Chondrocyte (in vitro differentiated cells): ENCODE measurements at regions not wholly inside any gene's neighbourhood (a gene's known extent, or its start where the extent isn't known, plus 50 kb on each side); places are given as distances from the start of the nearest gene placed in this dataset.

Experiments
- DNase-seq: peaks from one replicate; pipeline ENCODE4 v3.0.0; 2021; ENCODE audit warnings: mixed read lengths, low spot score
- H3K27ac Mint-ChIP-seq: one replicate; pipeline ENCODE4 v1.8.0; 2021; ENCODE audit warnings: mild to moderate bottlenecking, moderate library complexity, mixed read lengths; ENCODE audit not compliant: unreplicated experiment
- H3K27me3 Mint-ChIP-seq: 2 replicates; pipeline ENCODE4 v1.8.0; 2021; ENCODE audit warnings: low read depth, mixed read lengths
- H3K36me3 Mint-ChIP-seq: 2 replicates; pipeline ENCODE4 v1.8.0; 2021; ENCODE audit warnings: low read depth, mixed read lengths
- H3K4me1 Mint-ChIP-seq: 2 replicates; pipeline ENCODE4 v1.8.0; 2021; ENCODE audit warnings: low read depth, mild to moderate bottlenecking, mixed read lengths
- H3K4me3 Mint-ChIP-seq: one replicate; pipeline ENCODE4 v1.8.0; 2021; ENCODE audit warnings: mild to moderate bottlenecking, moderate library complexity, mixed read lengths; ENCODE audit not compliant: unreplicated experiment
- H3K9me3 Mint-ChIP-seq: 2 replicates; pipeline ENCODE4 v1.8.0; 2021; ENCODE audit warnings: low read depth, mixed read lengths
- TF ChIP-seq, protein P1 (sequence below): fragments of 200-600 bp; sonication (generic); IDR thresholded peaks from 2 replicates; pipeline ENCODE4 v1.5.0; 2021; ENCODE audit warnings: antibody characterized with exemption, mild to moderate bottlenecking, moderate library complexity

DNA sequence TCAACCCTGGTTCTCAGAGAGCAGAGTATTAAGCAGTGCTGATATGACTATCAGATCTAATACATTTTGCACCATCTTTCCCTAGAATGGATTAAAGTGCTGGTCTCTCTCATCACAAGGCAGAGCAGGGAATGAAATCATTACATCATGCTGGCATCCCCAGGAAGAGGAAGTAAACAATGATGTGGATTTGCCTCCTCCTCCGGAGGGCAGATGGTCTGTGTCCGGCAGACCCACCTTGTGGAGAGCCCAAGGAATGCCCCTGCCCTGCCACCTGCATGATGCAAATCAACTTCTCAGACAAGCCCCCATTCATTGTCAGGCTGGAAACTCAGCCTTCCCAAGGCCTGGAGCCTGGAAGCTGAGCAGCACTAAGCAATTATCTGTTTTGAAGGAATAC is 1149.1 kb downstream of the VRK1 start:
- Mint-ChIP-seq H3K27me3 (no peaks in the 10 kb centered on the region), H3K4me3 (no peak overlapping the region), H3K27ac (no peak overlapping the region), H3K36me3 (no peaks in the 10 kb centered on the region), H3K4me1 (no peaks in the 10 kb centered on the region), H3K9me3 (peaks cover 5% of the 10 kb centered on the region)
- TF ChIP-seq, protein P1, sequence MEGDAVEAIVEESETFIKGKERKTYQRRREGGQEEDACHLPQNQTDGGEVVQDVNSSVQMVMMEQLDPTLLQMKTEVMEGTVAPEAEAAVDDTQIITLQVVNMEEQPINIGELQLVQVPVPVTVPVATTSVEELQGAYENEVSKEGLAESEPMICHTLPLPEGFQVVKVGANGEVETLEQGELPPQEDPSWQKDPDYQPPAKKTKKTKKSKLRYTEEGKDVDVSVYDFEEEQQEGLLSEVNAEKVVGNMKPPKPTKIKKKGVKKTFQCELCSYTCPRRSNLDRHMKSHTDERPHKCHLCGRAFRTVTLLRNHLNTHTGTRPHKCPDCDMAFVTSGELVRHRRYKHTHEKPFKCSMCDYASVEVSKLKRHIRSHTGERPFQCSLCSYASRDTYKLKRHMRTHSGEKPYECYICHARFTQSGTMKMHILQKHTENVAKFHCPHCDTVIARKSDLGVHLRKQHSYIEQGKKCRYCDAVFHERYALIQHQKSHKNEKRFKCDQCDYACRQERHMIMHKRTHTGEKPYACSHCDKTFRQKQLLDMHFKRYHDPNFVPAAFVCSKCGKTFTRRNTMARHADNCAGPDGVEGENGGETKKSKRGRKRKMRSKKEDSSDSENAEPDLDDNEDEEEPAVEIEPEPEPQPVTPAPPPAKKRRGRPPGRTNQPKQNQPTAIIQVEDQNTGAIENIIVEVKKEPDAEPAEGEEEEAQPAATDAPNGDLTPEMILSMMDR = no peak
- DNase-seq = no peak

GRCh38 chr14:97946641-97947040 is 1149.5 kb downstream of the VRK1 start:
- TF ChIP-seq, protein P1 = no peak
- no peak overlapping the region for H3K4me3 Mint-ChIP-seq
- H3K9me3 Mint-ChIP-seq = peaks cover 5% of the 10 kb centered on the region
- H3K4me1 Mint-ChIP-seq = no peaks in the 10 kb centered on the region
- no peak overlapping the region for H3K27ac Mint-ChIP-seq
- no peak for DNase-seq
- H3K36me3 Mint-ChIP-seq = no peaks in the 10 kb centered on the region
- no peaks in the 10 kb centered on the region for H3K27me3 Mint-ChIP-seq

DNA sequence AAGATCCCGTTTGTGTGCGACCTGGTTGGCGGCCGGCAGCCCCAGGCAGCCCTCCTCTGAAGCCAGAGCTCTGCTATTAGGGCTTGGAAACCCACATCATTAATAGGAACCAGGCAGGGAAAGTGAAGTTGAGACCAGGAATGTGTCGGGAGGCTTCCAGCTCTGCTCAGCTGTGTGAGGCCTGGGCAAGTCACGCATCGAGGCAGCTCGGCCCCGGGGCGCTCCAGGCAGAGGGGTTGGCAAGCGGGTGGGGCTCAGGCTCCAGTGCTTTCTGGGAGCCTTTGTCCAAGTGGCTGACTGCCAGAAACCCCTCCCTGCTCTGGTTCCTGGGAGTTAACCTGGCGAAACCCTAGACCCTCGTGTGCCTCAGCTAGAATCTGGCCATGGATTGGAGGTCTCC is 1151.7 kb downstream of the VRK1 start:
- Mint-ChIP-seq H3K4me3 (no peak overlapping the region), H3K9me3 (peaks cover 7% of the 10 kb centered on the region), H3K27ac (no peak overlapping the region), H3K27me3 (no peaks in the 10 kb centered on the region), H3K4me1 (no peaks in the 10 kb centered on the region), H3K36me3 (no peaks in the 10 kb centered on the region)
- TF ChIP-seq, protein P1 = no peak
- DNase-seq = no peak

DNA sequence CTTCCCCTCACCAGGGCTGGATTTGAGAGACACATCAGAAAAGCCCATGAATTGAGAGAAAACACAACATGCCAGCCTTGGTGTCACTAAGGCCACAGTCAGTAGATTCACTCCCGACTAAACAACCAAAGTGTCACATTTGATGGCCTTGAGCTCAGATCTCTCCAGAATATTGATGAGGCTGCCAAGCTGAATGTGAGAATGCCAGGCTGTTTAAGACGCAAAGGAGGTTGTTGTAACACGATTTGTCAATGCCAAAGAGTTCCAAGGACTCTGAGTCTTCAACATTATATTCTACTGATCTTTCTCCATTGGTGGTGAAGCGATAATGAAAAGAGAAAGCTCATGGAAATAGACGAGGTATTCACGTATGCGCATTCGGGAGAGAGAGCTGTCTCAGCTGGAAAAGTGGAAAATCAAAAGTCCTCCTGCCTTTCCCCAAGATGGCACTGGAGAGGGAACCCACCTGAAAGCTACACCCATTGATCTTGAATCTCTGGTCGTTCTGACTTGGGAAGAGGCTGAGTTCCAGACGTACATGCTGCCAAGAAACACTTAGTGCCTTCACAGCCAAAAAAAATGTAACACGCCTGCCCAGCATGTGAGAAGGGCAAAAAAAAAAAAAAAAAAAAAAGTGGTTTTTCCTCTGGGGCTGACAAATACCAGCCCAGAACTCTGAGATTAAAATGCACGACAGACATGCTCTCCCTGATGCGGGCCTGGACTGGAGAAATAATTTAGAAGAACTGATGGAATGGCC is 1159.6 kb downstream of the VRK1 start:
- no peaks in the 10 kb centered on the region for H3K4me1 Mint-ChIP-seq
- TF ChIP-seq, protein P1 = no peak
- H3K36me3 Mint-ChIP-seq = no peaks in the 10 kb centered on the region
- H3K9me3 Mint-ChIP-seq = peaks cover 22% of the 10 kb centered on the region
- no peak overlapping the region for H3K4me3 Mint-ChIP-seq
- H3K27me3 Mint-ChIP-seq = no peaks in the 10 kb centered on the region
- no peak overlapping the region for H3K27ac Mint-ChIP-seq
- no peak for DNase-seq

DNA sequence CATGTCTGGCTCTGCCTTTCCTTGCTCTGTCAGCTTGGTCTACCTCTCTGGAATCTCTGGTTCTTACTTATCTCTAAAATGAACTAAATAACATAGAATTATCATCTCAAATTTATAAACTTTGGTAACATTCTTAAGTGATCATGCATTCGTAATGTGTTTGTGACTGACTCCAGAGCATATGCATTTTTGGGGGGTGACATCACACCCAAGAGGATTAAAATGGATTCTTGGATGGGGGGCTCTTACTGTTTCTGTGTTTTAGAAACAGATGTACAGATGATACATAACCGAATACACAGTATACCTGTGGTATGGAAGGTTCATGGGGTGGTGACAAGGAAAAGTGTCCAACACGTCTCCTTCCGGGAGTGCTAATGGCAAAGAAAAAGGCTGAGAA is 1162.1 kb downstream of the VRK1 start:
- TF ChIP-seq, protein P1 = no peak
- Mint-ChIP-seq H3K4me1 (no peaks in the 10 kb centered on the region), H3K27ac (no peak overlapping the region), H3K36me3 (no peaks in the 10 kb centered on the region), H3K4me3 (no peak overlapping the region), H3K27me3 (peaks cover 2% of the 10 kb centered on the region), H3K9me3 (peaks cover 19% of the 10 kb centered on the region)
- DNase-seq = no peak
